ENCODE measurements at regions not wholly inside any gene's neighbourhood (a gene's known extent, or its start where the extent isn't known, plus 50 kb on each side); places are given as distances from the start of the nearest gene placed in this dataset.

DNA sequence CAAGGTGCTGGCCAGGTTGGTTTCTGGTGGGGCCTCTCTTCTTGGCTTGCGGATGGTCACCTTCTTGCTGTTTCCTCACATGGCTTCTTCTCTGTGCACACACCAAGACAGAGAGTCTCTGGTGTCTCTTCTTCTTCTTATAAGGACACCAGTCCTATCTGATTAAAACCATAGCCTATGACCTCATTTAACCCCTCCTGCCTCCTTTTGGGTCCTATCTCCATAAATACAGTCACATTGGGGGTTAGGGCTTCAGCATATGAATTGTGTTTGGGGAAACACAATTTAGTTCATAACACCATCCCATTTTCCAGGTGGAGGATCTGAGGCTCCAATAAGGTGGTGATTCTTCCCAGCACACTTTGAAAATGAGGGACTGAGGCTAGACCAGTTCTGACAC, 80.4 kb downstream of the SPRY4 start:
- no peak overlapping the region for H2AFZ ChIP-seq (ENCODE audit: insufficient read depth, low read depth, low read length, poor library complexity, severe bottlenecking)
- no peaks in the 10 kb centered on the region for H3K4me1 Mint-ChIP-seq
- ATAC-seq (ENCODE audit: low read depth), result no peak
- H3K27ac ChIP-seq (ENCODE audit: low read length in 2 of 2), result no peak overlapping the region
- WGBS (ENCODE audit: insufficient coverage), result 100% methylated on average over 1 of the region's 1 CpG
- peaks cover 0 to 10% (median 5%) of the 10 kb centered on the region in 3 donors for H3K9me3 ChIP-seq (ENCODE audit: control extremely low read depth in 1 of 3, control insufficient read depth in 2 of 3, insufficient read depth in 1 of 3, low read length in 2 of 3)
- peaks cover 4% of the 10 kb centered on the region for H3K9me3 Mint-ChIP-seq (ENCODE audit: insufficient read depth)
- H4K20me1 ChIP-seq (ENCODE audit: control insufficient read depth, insufficient read depth, low read length, poor library complexity, severe bottlenecking), result no peaks in the 10 kb centered on the region
- H3K4me3 ChIP-seq (ENCODE audit: control extremely low read depth in 1 of 5, extremely low read depth in 1 of 5, insufficient read depth in 1 of 5, low read depth in 2 of 5, low read length in 4 of 5), result no peak overlapping the region
- H3K79me2 ChIP-seq (ENCODE audit: control insufficient read depth, insufficient read depth, low read length), result no peaks in the 10 kb centered on the region
- no peaks in the 10 kb centered on the region for H3K36me3 ChIP-seq (replicated peaks in 1 of 2; ENCODE audit: control extremely low read depth in 1 of 2, control insufficient read depth in 1 of 2, extremely low read depth in 1 of 2, insufficient read depth in 2 of 2, low read length in 1 of 2)
- peaks cover 9% of the 10 kb centered on the region for H3K27me3 Mint-ChIP-seq
- DNase-seq, result no peak
- ChIA-PET CTCF (no interaction called here), POLR2A (no interaction called here)
- H3K27ac Mint-ChIP-seq, result no peak overlapping the region
- H3K4me1 ChIP-seq (ENCODE audit: control insufficient read depth in 2 of 2, insufficient read depth in 2 of 2, low read length in 2 of 2), result no peaks in the 10 kb centered on the region
- H3K27me3 ChIP-seq (replicated peaks in 1 of 4; ENCODE audit: control extremely low read depth in 1 of 4, control insufficient read depth in 3 of 4, insufficient read depth in 4 of 4, low read length in 3 of 4), result peaks cover 0 to 3% (median 0%) of the 10 kb centered on the region in 4 experiments
- no peak overlapping the region for H3K9ac ChIP-seq (ENCODE audit: low read length)
- TF ChIP-seq, protein P1, sequence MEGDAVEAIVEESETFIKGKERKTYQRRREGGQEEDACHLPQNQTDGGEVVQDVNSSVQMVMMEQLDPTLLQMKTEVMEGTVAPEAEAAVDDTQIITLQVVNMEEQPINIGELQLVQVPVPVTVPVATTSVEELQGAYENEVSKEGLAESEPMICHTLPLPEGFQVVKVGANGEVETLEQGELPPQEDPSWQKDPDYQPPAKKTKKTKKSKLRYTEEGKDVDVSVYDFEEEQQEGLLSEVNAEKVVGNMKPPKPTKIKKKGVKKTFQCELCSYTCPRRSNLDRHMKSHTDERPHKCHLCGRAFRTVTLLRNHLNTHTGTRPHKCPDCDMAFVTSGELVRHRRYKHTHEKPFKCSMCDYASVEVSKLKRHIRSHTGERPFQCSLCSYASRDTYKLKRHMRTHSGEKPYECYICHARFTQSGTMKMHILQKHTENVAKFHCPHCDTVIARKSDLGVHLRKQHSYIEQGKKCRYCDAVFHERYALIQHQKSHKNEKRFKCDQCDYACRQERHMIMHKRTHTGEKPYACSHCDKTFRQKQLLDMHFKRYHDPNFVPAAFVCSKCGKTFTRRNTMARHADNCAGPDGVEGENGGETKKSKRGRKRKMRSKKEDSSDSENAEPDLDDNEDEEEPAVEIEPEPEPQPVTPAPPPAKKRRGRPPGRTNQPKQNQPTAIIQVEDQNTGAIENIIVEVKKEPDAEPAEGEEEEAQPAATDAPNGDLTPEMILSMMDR (IDR thresholded peaks at IDR 0.05), result no peak
- TF ChIP-seq EZH2 (IDR thresholded peaks at IDR 0.05; ENCODE audit: borderline replicate concordance, insufficient read depth, low read depth, low read length, poor library complexity, severe bottlenecking), result no peak
- intact Hi-C loops (cut with micrococcal nuclease), result no loop called here
- no peak overlapping the region for H3K4me3 Mint-ChIP-seq
- H3K4me2 ChIP-seq (replicated peaks; ENCODE audit: low read depth, low read length, poor library complexity, severe bottlenecking), result no peak overlapping the region

DNA sequence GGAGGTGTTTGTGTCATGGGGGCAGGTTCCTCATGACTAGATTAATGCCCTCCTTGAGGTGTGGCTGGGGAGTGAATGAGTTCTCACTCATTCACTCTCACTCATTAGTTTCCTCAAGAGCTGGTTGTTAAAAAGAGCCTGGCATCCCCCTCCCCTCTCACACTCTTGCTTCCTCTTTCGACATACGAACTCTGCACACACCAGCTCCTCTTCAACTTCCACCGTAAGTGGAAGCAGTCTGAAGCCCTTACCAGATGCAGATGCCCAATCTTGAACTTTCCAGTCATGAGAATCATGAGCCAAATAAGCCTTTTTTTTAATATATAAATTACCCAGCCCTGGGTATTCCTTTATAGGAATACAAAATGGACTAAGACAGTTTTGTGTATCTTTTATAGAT, 82.5 kb downstream of the SPRY4 start:
- Mint-ChIP-seq H3K27me3 (peaks cover 6% of the 10 kb centered on the region), H3K4me3 (no peak overlapping the region), H3K27ac (no peak overlapping the region), H3K9me3 (ENCODE audit: insufficient read depth) (peaks cover 4% of the 10 kb centered on the region), H3K4me1 (no peaks in the 10 kb centered on the region)
- no peaks in the 10 kb centered on the region for H4K20me1 ChIP-seq (ENCODE audit: control insufficient read depth, insufficient read depth, low read length, poor library complexity, severe bottlenecking)
- H3K36me3 ChIP-seq (replicated peaks in 1 of 2; ENCODE audit: control extremely low read depth in 1 of 2, control insufficient read depth in 1 of 2, extremely low read depth in 1 of 2, insufficient read depth in 2 of 2, low read length in 1 of 2), result no peaks in the 10 kb centered on the region
- intact Hi-C loops (cut with micrococcal nuclease), result no loop called here
- CTCF ChIA-PET, result interaction anchor here (0.7 kb wide), 1 partner anchor 101 kb away, joined by 3 read pairs; no protein-coding TSS in a partner anchor
- TF ChIP-seq EZH2 (IDR thresholded peaks at IDR 0.05; ENCODE audit: borderline replicate concordance, insufficient read depth, low read depth, low read length, poor library complexity, severe bottlenecking), result no peak
- TF ChIP-seq, protein P1 (IDR thresholded peaks at IDR 0.05), result no peak
- ATAC-seq (ENCODE audit: low read depth) (no peak), DNase-seq (no peak)
- H3K9ac ChIP-seq (ENCODE audit: low read length), result no peak overlapping the region
- no peaks in the 10 kb centered on the region for H3K79me2 ChIP-seq (ENCODE audit: control insufficient read depth, insufficient read depth, low read length)
- no peak overlapping the region for H3K27ac ChIP-seq (ENCODE audit: low read length in 2 of 2)
- H2AFZ ChIP-seq (ENCODE audit: insufficient read depth, low read depth, low read length, poor library complexity, severe bottlenecking), result no peak overlapping the region
- peaks cover 0 to 3% (median 0%) of the 10 kb centered on the region in 4 experiments for H3K27me3 ChIP-seq (replicated peaks in 1 of 4; ENCODE audit: control extremely low read depth in 1 of 4, control insufficient read depth in 3 of 4, insufficient read depth in 4 of 4, low read length in 3 of 4)
- no peak overlapping the region for H3K4me3 ChIP-seq (ENCODE audit: control extremely low read depth in 1 of 5, extremely low read depth in 1 of 5, insufficient read depth in 1 of 5, low read depth in 2 of 5, low read length in 4 of 5)
- no peak overlapping the region for H3K4me2 ChIP-seq (replicated peaks; ENCODE audit: low read depth, low read length, poor library complexity, severe bottlenecking)
- peaks cover 0 to 10% (median 5%) of the 10 kb centered on the region in 3 donors for H3K9me3 ChIP-seq (ENCODE audit: control extremely low read depth in 1 of 3, control insufficient read depth in 2 of 3, insufficient read depth in 1 of 3, low read length in 2 of 3)
- WGBS (ENCODE audit: insufficient coverage), result 50% methylated on average over 3 of the region's 3 CpGs
- no peaks in the 10 kb centered on the region for H3K4me1 ChIP-seq (ENCODE audit: control insufficient read depth in 2 of 2, insufficient read depth in 2 of 2, low read length in 2 of 2)
- POLR2A ChIA-PET, result no interaction called here

Data from B cell (primary cell).